BLaER1 treated with 17β-estradiol and CSF1 and Interleukin-3, amounts not matched to agents 10 nM and 100 nM (cell line): ENCODE measurements at regions not wholly inside any gene's neighbourhood (a gene's known extent, or its start where the extent isn't known, plus 50 kb on each side); places are given as distances from the start of the nearest gene placed in this dataset.
A peak's percentile ranks its signal among the peaks of the same experiment; 100 is the strongest.

Experiments
- H3K27ac ChIP-seq, 11 experiments: shearing (Covaris generic); formaldehyde crosslinking; 2 replicates each; pipeline ENCODE4 v1.8.1; 2022
- H3K27me3 ChIP-seq, 11 experiments: shearing (Covaris generic); formaldehyde crosslinking; 2 replicates each; pipeline ENCODE4 v1.8.1; 2022
- H3K36me3 ChIP-seq, 11 experiments: shearing (Covaris generic); formaldehyde crosslinking; 2 replicates each; pipeline ENCODE4 v1.8.1; 2022
- H3K4me1 ChIP-seq, 10 experiments: shearing (Covaris generic); formaldehyde crosslinking; 2 replicates each; pipeline ENCODE4 v1.8.1; 2022
- H3K4me2 ChIP-seq, 11 experiments: shearing (Covaris generic); formaldehyde crosslinking; 2 replicates each; pipeline ENCODE4 v1.8.1; 2022
- H3K4me3 ChIP-seq, 10 experiments: shearing (Covaris generic); formaldehyde crosslinking; 2 replicates each; pipeline ENCODE4 v1.8.1; 2022
- H3K9ac ChIP-seq, 11 experiments: shearing (Covaris generic); formaldehyde crosslinking; 2 replicates each; pipeline ENCODE4 v1.8.1; 2022
- H3K9me3 ChIP-seq, 11 experiments: shearing (Covaris generic); formaldehyde crosslinking; replicated peaks in 1 of 11; 2 replicates each; pipeline ENCODE4 v1.8.1; 2022
- H4K20me1 ChIP-seq, 11 experiments: shearing (Covaris generic); formaldehyde crosslinking; 2 replicates each; pipeline ENCODE4 v1.8.1; 2022
- Cebpa-rat ChIP-seq, 11 experiments: shearing (Covaris generic); IDR thresholded peaks; 2 replicates each; pipeline ENCODE4 v1.8.1; 2022

DNA sequence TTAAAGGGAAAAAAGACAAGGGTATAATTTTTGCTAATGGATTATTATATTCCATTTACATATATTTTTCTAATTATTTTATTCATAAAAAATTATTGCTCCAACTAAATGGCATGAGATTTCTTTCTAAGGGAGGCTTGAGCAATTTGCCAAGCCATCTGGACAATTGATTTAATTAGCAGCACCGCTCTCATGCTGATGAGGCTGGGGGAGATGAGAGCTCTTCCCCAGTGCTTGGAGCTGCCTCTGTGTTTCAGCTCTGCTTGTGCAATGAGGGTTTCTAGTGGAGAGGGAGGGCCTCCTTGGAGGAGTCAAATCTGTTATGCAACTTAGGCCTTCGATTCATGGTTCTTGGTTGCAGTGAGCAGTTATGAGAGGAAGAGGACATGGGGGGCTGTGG is 574.3 kb downstream of the TCERG1L start:
- Histone ChIP-seq H3K36me3 (no peaks in the 10 kb centered on the region), H3K9ac (no peak overlapping the region), H3K9me3 (no peaks in the 10 kb centered on the region), H4K20me1 (peaks cover 0 to 4% (median 0%) of the 10 kb centered on the region in 11 experiments; a peak in 3 of 22 replicates), H3K27ac (no peak overlapping the region), H3K27me3 (no peaks in the 10 kb centered on the region), H3K4me2 (no peak overlapping the region), H3K4me1 (no peaks in the 10 kb centered on the region), H3K4me3 (no peak overlapping the region)
- no peak for TF ChIP-seq Cebpa-rat (IDR thresholded peaks at IDR 0.05)

DNA sequence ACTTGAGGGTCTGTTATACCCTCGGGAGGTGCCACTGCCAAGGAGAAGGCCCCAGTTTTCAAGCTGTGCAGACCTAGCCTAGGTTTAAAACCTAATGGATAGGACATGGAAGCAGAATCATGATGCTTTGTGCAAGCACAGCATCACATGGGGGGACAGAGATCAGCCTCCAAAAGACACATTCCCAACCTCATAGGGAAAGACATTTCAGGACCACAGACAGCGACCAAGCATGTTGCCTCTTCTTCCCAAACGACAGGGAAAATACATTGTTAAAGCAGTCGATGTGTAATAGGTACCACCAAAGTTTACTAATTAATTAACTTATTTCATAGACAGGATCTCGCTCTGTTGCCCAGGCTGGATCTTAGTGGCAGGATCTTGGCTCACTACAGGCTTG is 573.9 kb downstream of the TCERG1L start:
- H3K9ac ChIP-seq: no peak overlapping the region
- peaks cover 0 to 4% (median 0%) of the 10 kb centered on the region in 11 experiments; a peak in 3 of 22 replicates for H4K20me1 ChIP-seq
- no peaks in the 10 kb centered on the region for H3K36me3 ChIP-seq
- no peak for TF ChIP-seq Cebpa-rat (IDR thresholded peaks at IDR 0.05)
- H3K27ac ChIP-seq: no peak overlapping the region
- no peaks in the 10 kb centered on the region for H3K27me3 ChIP-seq
- no peak overlapping the region for H3K4me2 ChIP-seq
- no peak overlapping the region for H3K4me3 ChIP-seq
- no peaks in the 10 kb centered on the region for H3K4me1 ChIP-seq
- H3K9me3 ChIP-seq: no peaks in the 10 kb centered on the region

GRCh38 chr10:130739016-130739756 is 572.3 kb downstream of the TCERG1L start:
- Histone ChIP-seq H3K9ac (no peak overlapping the region), H3K4me2 (no peak overlapping the region), H4K20me1 (peaks cover 0 to 4% (median 0%) of the 10 kb centered on the region in 11 experiments; a peak in 3 of 22 replicates), H3K4me1 (no peaks in the 10 kb centered on the region), H3K36me3 (no peaks in the 10 kb centered on the region), H3K27me3 (no peaks in the 10 kb centered on the region), H3K9me3 (no peaks in the 10 kb centered on the region), H3K27ac (no peak overlapping the region), H3K4me3 (no peak overlapping the region)
- TF ChIP-seq Cebpa-rat (IDR thresholded peaks at IDR 0.05): peak in 6 of 11 experiments; percentile 22 to 84 (median 44); a peak in 9 of 22 replicates

DNA sequence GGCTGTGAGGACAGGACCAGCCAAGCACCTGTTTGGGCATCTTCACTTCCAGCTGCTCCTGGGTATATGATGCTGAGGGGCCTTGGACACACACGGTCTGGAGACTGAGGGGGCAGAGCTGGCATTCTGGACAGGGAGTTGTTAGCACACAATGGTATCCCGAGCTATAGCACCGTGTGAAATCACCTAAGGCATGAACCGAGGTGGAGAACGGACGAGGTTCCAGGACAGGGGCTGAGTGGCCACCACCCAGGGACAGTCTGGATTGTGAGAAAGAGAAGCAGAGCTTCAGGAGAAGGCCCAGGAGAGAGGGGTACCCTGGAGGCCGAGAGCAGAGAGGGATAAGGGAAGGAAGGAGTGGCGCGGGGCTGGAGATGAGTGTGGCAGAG is 571.8 kb downstream of the TCERG1L start:
- Histone ChIP-seq H3K27me3 (no peaks in the 10 kb centered on the region), H3K9ac (no peak overlapping the region), H3K27ac (no peak overlapping the region), H3K36me3 (no peaks in the 10 kb centered on the region), H3K9me3 (no peaks in the 10 kb centered on the region), H3K4me2 (no peak overlapping the region), H4K20me1 (peaks cover 0 to 6% (median 0%) of the 10 kb centered on the region in 11 experiments; a peak in 3 of 22 replicates), H3K4me1 (no peaks in the 10 kb centered on the region), H3K4me3 (no peak overlapping the region)
- TF ChIP-seq Cebpa-rat (IDR thresholded peaks at IDR 0.05): no peak

DNA sequence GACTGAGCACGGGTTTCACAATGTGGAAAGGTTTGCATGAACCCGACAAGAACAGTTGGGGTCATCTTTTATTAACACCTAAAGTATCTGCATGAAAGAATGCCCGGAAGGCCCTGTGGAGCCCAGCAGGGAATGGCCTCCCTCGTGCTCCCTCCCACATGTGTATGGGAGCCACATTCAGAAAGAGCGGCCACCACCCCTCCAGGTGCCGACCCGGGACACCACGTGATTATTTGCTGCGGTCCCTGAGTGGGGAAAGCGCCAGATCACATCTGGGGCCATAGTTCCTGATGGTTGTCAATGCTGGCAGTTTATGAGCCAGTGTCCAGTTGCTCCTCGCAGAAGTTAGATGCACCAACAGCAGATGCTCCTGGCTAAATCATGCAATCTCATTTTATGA is 571.4 kb downstream of the TCERG1L start:
- no peak for TF ChIP-seq Cebpa-rat (IDR thresholded peaks at IDR 0.05)
- H3K9ac ChIP-seq: no peak overlapping the region
- H3K27me3 ChIP-seq: no peaks in the 10 kb centered on the region
- no peaks in the 10 kb centered on the region for H3K4me1 ChIP-seq
- H3K4me3 ChIP-seq: no peak overlapping the region
- no peaks in the 10 kb centered on the region for H3K9me3 ChIP-seq
- H4K20me1 ChIP-seq: peaks cover 0 to 10% (median 0%) of the 10 kb centered on the region in 11 experiments; a peak in 3 of 22 replicates
- no peak overlapping the region for H3K4me2 ChIP-seq
- no peaks in the 10 kb centered on the region for H3K36me3 ChIP-seq
- no peak overlapping the region for H3K27ac ChIP-seq

- Histone ChIP-seq H3K27me3 (no peaks in the 10 kb centered on the region), H3K27ac (no peak overlapping the region), H3K36me3 (no peaks in the 10 kb centered on the region), H3K4me2 (no peak overlapping the region), H3K9ac (no peak overlapping the region), H3K4me3 (no peak overlapping the region), H4K20me1 (peaks cover 0 to 14% (median 0%) of the 10 kb centered on the region in 11 experiments; a peak in 2 of 22 replicates), H3K4me1 (peaks cover 0 to 10% (median 4%) of the 10 kb centered on the region in 10 experiments; a peak in 16 of 20 replicates), H3K9me3 (no peaks in the 10 kb centered on the region)
- no peak for TF ChIP-seq Cebpa-rat (IDR thresholded peaks at IDR 0.05)
These were observed 570.4 kb downstream of the TCERG1L start for GRCh38 chr10:130740915-130741750.

- Histone ChIP-seq H3K4me3 (no peak overlapping the region), H3K27me3 (no peaks in the 10 kb centered on the region), H3K27ac (no peak overlapping the region), H4K20me1 (peaks cover 0 to 14% (median 0%) of the 10 kb centered on the region in 11 experiments; a peak in 2 of 22 replicates), H3K9ac (no peak overlapping the region), H3K9me3 (no peaks in the 10 kb centered on the region), H3K4me2 (no peak overlapping the region), H3K36me3 (no peaks in the 10 kb centered on the region), H3K4me1 (peaks cover 10 to 20% (median 14%) of the 10 kb centered on the region in 10 experiments)
- no peak for TF ChIP-seq Cebpa-rat (IDR thresholded peaks at IDR 0.05)
These were observed 569.3 kb downstream of the TCERG1L start for GRCh38 chr10:130741901-130742855.

DNA sequence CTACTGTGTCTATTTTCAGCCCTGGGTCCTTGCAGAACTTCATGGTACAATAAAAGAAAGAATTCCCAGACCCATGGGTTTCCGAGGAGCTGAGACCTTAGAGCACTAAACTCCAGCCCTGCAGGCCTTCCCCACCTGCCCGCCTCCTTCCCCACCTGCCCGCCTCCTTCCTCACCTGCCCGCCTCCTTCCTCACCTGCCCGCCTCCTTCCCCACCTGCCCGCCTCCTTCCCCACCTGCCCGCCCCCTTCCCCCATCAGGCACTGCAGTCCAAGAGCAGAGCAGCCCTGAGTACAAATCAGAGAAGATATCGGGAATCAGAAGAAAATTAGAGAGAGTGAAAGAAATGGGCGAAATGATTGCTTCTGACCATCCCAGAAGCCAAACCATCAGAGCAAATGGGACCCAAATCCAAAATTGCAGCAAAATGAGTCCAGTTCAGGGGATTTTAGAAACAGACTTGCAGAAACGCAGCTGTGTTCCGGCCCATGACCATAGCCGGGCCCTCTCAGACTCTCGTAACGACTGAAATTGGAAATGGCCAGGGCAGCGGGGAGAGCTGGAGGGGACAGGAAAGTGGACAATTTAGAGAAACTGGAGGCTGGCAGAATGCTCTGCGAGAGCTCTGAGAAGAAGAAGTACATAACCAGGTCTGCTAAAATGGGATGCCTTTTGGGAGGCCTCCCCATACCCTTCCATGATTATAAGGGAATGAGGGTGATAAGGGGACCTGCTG is 568.4 kb downstream of the TCERG1L start:
- H3K4me2 ChIP-seq: no peak overlapping the region
- peaks cover 15 to 29% (median 24%) of the 10 kb centered on the region in 10 experiments for H3K4me1 ChIP-seq
- no peak overlapping the region for H3K4me3 ChIP-seq
- H3K27ac ChIP-seq: no peak overlapping the region
- peaks cover 0 to 12% (median 0%) of the 10 kb centered on the region in 11 experiments; a peak in 2 of 22 replicates for H4K20me1 ChIP-seq
- no peaks in the 10 kb centered on the region for H3K27me3 ChIP-seq
- H3K9ac ChIP-seq: no peak overlapping the region
- no peaks in the 10 kb centered on the region for H3K36me3 ChIP-seq
- no peaks in the 10 kb centered on the region for H3K9me3 ChIP-seq
- no peak for TF ChIP-seq Cebpa-rat (IDR thresholded peaks at IDR 0.05)
